Glomerular visceral epithelial cell (primary cell): ENCODE measurements at regions not wholly inside any gene's neighbourhood (a gene's known extent, or its start where the extent isn't known, plus 50 kb on each side); places are given as distances from the start of the nearest gene placed in this dataset.

Source experiments
- DNase-seq: peaks from one replicate; pipeline ENCODE4 v3.0.0-alpha.2; 2016; ENCODE audit errors: extremely low spot score

DNA sequence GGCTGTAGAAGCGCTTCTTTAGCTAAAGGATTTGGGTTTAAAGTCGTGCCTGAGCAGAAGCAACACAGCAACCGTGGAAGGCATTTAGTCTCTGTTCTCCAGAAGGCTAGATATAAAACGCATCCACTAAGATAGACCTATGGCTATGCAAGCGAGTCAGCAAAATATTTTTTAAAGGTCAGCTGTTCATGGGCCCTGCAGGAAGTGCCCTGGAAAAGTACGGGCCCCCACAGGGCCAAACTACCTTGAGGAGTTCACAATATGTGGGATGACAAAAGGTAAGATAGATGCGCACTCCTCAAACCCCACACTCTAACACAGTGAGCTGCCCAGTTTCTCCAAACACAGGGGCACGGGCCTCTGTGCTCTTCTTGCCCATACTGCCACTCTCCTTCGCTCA is 261.6 kb downstream of the VPS13C start:
- no peak for DNase-seq

DNA sequence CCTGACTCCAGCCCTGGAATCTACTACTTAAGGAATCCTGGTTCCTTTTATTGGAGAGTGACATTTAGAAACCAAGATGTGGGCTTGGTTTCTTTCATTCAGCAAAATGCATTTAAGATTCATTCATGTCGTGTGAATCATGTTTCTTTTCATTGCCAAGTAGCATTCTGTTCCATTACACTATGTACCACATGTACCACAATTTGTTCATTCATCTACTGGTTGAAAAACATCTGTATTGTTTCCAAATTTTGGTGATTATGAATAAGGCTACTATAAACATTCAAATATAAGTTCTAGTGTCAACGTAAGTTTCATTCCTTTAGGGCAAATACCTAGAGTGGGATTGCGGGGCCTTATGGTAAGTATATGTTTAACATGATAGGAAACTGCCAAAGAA is 264.2 kb downstream of the VPS13C start:
- DNase-seq: no peak

DNA sequence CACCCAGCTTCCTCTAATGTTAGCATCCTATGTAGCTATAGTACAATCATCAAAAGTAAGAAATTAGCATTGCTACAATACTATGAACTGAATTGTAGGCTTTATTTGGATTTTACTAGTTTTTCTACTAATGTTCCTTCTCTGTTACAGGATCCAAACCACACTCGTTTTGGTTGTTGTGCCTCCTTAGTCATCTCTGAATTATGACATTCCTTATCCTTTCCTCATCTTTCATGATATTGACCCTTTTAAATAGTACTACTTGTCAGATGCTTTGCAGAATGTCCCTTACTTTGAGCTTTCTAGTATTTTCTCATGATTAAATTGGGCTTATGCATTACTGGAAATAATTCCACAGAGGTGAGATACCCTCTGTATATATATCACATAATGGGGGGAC is 265.4 kb downstream of the VPS13C start:
- DNase-seq: no peak

DNA sequence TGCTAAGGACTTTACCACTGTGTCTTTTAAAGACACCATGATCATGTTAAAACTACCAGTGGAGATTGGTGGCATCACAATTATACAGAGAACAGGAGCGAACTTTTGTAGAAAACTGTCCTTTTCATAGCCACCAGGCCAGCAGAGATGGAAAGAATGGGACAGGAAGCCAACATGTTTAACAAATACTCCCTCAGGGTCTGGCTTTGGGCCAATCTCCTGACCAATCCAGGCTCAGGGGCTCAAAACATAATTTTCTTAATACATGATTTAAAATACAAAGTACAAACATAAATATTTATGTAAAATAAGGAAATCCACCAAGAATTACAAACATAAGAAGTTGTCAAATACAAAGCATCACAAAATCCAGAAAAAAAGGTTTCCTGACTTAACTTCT is 266.0 kb downstream of the VPS13C start:
- DNase-seq: no peak

DNA sequence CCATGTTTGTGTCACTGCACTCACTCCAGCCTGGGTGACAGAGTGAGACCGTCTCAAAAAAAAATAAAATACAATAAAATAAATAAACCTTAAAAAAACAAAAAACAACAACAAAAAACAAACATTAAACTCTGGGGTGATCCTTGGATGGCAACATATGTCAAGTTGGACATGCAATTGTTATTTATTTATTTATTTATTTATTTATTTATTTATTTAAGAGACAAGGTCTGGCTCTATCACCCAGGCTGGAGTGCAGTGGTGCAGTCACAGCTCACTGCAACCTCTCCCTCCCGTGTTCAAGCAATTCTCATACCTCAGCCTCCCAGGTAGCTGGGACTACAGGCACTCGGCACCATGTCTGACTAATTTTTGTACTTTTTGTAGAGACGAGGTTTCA is 275.5 kb downstream of the VPS13C start:
- DNase-seq: no peak

DNA sequence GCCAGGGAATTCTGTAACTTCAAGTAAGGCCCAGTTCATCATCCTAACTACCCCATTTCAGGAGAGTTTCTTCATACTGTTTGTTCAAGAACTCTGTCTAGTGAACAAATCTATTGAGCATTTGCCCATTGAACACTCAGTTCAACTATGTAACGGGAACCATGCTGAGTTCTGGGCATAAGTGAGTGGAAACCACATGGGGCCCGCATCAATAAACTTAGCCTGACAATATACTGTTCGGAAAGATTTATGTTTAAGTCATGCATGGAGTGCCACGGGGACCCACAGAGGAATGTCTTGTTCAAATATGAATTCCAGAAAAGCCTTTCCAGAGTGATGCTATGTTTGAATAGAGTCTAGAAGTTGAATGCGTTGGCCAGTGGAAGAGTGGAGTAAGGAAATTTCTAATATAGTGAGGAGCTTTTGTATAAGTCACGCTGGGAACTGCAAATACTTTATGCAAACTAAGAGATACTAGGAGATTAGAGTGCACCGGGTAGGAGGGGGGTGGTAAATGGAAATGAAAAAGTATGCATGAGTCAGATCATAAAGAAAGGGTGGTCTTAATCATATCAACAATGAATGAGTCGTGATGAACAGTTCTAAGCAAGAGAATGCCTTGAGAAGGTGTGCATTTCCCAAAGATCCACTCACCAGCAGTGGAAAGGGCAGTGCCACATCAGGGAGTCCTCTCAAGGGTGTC is 279.8 kb downstream of the VPS13C start:
- DNase-seq: no peak

DNA sequence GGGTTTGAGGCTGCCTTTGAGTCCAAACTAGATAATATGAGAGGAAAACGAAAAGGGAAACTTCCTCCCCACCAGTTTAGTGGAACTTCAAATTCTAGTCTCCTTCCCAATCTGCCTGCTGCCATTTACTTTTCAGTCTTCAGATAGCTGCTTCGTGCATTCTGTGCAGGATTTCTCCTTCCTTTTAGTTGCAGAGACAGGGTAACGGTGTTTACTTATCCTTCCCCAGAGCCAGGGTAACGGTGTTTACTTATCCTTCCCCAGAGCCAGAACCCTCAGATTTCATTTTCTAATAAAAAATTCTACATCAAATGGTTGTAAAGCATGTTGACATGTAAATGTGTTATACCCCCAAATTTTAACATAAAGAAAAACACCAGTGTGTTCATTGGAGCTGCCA is 282.6 kb downstream of the VPS13C start:
- DNase-seq: no peak

DNA sequence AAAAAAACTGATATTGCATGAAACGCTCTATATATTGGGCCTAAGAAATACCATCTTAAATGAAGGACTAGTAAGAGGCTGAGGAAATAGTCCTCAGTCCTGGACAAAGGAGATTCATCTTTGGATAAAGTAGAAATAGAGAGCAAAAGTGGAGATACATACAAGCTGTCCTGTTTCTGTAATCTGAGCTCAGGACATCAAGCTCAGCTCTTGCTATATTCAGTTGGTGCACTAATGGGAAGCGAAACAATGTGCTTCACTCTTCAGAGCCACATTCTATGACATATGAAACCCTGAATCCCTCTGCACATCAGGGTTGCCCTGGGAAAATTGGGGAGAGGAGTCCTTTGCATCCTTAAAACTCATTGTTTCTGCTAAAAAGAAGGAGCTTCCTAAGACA is 290.7 kb downstream of the VPS13C start:
- DNase-seq: no peak

DNA sequence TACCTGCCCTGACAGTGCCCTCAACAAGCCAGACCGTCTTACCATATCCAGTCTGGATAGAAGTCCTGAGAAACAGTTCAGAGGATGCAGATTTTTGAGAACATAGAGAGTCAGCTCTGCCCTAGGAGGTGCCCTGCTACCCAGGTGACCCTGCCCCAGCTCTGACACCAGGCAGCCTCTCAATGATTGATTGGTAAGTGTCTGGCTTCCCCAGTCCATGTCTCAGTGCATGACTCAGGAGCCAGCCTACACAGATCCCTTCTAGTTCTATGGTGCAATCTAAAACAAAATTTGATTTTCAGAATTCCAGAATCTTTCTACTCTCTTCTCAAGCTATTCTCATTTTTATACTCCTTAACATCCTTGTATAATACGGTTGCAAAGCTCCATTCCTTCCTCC is 292.1 kb downstream of the VPS13C start:
- DNase-seq: no peak

DNA sequence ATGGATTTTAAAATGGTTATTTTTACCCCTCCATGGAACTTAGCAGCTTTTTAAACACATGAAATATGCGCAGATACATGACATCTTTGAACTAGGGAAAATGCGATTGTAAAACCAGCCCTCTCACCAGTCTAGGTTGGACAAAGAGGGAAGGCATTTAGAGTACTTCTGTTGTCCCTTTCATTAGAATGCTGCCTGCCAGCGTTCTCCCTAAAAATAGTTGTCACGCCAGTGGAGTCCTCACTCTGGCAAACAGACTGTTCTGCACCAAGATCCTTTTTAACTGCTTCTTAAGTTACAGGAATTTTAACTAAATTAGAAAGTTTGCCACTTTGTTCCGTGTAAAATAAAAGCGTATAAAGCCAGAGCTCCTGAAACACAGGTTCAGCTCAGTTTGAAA is 295.3 kb downstream of the VPS13C start:
- no peak for DNase-seq

DNA sequence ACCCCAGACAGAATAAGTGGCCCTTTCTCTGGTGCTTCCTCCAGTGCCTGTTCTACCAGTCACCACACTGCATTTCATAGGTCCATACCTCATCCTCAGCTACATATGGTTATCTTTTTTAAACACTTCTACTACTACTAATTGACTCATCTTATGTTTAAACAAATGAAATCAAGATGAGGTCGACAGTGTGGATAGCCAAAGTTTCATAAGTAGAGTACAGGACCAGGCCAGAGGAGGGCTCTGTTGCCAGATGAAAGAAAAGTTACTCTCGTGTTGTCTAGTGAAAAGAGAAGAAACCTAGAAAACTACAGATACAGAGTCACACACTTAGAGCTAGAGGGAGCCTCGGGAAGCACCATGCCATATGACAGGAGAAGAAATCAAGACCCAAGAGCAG is 296.1 kb downstream of the VPS13C start:
- no peak for DNase-seq

DNA sequence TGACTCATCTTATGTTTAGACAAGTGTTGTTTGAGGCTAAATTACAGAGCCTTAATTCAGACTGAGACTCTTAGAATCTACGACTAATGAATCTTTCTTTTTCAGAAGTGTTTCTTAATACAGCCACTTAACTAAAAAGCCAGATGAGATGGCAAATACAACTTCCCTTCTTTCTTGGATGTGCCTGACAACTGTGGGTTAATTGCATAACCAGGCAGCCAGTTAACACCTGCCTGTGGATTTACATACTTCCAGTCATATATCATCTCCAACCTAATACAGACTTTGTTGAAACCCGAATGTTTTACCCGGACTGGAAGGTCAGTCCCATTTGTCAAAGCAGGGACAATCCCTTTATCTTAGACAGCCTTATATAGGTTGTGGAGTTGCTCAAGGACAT is 297.6 kb downstream of the VPS13C start:
- no peak for DNase-seq

DNA sequence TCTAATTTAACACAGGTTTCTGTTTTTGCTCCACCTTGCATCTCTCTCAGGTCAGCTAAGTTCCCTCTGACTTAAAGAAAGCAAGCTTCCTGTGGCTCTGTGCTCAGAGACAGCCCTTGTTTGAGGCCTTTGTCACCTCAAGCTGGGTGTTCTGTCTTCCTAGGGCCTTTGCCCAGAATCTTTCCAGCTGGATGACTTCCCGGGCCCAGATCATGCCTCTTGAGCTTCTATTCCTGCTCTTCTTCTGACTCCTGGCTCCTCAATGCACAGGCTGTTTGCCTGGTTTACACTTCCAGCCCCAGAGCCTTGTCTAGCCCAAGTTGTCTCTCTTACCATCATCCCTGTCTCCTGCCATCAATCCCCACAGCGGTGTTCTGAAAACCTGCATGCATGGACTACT is 300.6 kb downstream of the VPS13C start:
- no peak for DNase-seq

DNA sequence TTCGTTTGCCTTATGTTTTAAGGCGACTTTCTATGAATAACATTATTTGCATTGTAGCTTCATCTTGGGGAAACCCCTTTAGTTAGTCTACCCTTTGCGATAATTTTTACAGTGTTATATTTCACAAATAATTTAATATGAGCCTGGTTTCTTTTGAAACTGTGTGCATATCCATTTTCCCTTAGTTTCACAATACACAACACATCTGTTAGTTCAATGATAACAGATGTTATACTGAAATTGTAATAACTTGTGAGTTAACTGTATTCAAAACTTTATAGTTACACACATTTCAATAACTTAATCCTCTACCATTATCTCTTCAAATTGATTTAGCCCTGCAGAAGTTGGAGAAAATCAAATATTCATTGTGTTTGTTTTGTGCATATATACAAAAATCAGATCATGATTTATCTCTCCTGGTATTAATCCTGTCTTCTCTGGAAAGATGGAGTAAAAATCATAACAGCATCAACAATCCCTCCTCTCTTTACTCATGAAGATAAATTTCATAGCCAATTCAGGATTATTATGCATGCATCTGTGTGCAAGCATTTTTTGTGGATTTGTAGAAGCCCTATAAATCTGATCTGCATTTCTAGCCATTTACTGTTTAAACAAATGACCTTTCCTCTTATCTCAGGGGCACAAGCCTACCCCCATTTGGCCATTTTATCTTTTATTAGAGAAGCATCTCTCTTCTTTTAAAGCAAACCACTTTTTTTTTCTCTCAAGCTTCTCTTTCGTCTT is 304.0 kb downstream of the VPS13C start:
- DNase-seq: no peak

DNA sequence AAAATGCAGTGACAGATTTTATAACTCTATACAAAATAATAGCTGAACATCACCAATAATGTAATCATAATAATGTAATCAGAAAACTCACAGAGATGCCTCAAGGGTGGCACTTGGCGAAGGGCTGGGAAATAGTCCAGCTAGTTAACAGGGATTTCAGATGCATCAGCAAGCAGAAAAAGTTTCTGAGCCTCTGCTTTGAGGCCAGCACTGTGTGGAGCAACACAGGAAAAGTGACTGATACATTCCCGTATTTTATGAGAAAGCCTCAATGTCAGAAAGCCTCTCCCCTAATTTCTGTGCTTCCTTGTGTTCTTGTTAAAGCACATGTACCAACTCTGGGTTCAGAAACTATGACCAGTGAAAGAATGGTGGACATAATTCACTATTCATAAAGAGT is 304.8 kb downstream of the VPS13C start:
- no peak for DNase-seq

DNA sequence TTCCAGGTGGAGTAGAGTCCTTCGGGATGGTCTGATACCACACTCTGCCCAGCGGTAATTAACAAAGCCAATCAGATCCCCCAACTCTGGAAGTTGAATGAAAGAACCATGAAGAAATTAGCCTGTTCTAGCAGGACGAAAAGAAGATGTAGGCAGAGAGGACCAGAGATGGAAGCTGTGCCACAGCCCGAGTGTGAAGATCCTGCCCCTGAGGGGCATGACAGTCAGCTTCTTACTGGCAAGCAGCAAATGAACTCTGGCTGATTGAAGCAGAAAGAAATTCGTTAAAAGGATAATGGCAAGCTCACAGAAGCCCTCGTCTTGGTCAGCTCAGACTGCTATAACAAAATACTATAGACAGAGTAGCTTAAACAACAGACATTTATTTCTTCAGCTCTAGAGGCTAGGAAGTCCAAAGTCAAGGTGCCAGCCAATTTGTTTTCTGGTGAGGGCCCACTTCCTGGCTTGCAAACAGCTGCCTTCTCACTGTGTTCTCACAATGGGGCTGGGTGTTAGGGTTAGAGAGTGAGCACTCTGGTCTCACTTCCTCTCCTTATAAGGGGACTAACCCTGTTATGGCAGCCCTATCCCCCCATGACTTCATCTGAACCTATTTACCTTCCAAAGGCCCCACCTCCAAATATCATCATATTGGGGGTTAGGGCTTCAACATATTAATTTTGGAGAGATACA is 307.1 kb downstream of the VPS13C start:
- DNase-seq: no peak

DNA sequence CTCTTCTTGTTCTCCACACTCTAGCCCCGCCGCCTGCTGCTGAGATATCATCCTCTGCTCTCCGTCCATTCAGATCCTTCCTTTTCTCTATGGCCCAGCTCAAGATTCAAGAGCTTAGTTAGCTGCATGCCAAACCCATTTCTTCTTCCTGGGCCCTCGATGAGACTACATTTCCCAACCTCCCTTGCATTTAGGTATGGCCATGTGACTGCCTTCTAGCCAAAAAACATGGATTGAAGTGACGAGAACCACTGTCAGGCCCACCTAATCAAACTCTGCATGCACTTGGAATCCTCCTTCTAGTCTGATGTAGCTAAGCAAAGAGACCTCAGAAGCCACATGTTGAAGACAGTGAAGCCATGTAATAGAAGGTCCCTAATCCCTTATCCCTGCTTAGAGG is 308.2 kb downstream of the VPS13C start:
- DNase-seq: no peak

DNA sequence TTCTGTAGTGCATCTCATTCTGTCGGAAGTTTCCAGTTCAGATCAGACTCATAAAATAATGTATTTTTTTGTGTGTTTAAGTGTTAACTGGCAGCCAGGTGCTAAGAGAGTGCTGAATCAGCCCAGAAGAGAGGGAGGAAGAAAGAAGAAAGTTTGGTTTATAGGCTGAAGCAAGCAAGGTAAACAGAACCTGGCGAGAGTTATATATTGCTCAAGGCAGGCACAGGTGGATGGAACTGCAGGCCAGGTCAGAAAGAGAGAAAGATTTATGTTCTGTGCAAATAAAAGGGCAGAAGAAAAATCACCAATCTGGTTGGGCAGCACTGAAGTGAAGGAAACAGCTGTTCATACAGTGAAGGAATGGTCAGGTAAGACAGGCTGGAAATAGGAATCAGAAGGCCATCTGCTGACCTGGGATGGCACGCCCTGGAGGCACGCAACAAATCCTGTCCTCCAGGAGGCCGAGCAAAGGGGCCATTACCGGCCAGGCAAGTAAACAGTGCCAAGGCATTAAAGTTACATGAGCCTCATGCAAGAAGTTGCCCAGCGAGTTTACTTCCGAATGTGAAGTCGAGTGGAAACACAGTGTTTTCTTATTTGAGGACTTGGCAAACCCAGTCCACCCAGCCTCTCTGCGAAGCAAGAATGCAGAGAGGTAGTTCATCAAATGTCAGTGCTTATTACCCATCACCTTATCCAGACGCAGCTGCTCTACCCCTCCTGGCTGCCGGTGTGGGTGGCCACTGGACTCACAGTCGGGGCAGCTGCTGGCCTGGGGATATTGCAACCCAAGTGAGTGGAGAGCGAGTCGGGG is 309.8 kb downstream of the VPS13C start:
- no peak for DNase-seq

DNA sequence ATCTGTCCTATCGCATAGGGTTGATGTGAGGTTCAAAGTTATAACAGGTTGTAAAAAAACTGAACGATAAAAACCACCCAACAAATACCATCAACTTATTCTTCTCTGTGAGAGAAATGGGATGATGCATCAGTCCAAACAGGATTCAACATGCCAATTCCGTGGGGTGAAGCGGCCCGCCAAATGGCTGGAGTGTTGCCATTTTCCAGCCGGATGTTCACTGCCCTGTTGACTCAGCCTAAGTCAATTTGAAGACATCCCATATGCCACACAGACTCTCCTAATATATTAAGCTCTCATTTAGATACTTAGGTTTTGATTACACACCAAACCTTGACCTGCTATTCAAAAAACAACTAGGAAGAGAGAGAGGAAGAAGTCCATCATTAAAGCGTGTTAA is 311.1 kb downstream of the VPS13C start:
- no peak for DNase-seq

DNA sequence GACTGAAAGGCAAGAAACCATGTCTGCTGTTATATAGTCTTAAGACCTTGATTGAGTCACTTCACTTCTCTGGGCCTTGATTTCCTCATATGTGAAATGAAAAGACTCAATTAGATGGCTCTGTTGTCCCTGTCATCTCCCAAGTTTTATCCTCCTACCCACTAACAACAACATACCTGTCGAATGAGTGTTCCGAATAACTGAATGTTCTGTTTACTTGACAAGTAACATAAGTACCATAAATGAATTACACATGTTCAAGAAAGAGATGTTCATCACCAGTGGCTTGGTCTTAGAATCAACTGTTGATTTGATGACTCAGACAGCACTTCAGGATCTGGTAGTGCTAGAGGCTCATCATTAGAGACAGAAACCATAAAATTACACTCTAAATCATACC is 311.7 kb downstream of the VPS13C start:
- no peak for DNase-seq

DNA sequence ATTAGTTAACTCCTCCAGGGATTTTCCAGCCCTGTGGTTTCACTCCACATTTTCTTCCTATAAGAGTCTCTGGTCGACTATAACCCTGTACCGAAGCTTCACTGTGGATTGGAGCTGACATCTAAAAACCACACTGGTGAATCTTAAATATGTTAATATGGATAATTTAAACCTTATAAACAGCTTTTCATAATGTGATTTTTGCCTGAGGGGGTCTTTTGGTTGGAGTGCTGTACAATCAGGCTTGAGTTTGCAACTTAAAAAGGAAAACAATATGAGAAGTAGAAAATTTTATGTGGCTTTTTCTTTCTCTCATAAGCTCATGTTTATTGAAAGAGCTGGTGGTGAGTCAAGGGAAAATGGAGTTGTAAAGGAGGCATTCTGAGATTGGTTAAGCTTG is 313.7 kb downstream of the VPS13C start:
- DNase-seq: no peak

DNA sequence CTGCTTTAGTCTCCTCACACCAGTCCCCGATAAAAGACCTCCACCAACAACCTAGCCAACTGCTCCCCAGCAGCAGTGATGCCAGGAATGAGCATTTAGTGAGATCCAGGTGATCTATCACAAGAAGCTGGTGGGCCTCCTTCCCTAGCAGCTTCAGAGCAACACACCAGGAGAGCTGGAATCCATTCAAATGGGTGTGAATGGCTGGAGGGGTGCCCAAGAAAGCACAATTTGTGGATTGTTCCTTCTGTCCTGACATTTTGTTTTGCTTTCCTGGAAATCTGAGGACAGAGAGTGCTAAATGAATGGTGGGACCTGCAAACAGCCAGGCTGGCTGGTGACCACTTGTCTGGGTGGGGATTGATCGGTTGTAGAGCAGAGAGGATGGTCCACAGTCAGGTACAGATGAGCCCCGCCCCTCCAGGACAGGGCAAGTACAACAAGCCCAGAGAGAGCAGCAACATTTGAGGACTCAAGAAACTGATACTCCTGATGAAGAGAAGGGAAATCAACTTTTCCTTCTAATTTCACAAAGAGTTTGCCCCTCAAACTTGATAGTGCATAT is 316.8 kb downstream of the VPS13C start:
- no peak for DNase-seq
